NCI-H82 (cell line): ENCODE measurements at regions not wholly inside any gene's neighbourhood (a gene's known extent, or its start where the extent isn't known, plus 50 kb on each side); places are given as distances from the start of the nearest gene placed in this dataset.
"Not testable (repeated sequence)": the region's sequence is repeated elsewhere in the genome, so short reads cannot be mapped to it uniquely, and the experiment has no call there.

ENCODE experiments used
- DNase-seq: peaks from one replicate; lab custom pipeline; 2025; lab: John Stamatoyannopoulos, UW

DNA sequence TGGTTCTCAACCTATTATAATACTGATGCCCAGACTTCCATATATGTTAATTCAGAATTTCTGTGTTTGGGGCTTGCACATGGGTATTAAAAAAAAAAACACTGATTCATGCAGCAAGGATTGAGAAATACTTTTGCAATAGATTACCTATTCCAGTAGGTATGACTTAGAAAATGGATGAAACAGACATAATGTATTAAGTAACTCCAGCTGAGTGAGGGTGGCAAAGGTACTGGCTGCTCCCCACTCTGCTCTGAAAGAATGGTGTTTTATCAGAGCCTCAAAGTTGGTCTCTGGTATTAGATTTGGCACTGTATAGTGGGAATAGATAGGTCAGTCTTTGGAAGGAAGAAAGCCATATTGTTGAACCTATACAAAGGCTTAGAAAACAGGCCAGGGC, 234.3 kb upstream of the FOLH1 start:
- no peak for DNase-seq

DNA sequence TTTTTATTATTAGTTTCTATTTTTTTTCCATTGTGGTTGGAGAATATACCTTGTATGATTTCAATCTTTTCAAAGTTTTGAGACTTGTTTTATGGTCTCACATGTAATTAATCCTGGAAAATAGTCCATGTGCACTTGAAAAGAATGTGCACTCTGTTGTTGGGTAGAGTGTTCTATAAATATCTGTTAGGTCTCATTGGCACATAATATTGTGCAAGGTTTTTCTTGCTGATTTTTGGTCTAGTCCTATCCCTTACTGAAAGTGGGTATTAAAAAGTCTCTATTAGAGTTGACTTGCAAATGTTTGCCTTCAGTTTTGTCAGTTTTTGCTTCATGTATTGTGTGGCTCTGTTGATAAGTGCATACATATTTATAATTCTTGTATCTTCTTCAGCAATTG, 231.5 kb upstream of the FOLH1 start:
- not testable (repeated sequence) for DNase-seq

DNA sequence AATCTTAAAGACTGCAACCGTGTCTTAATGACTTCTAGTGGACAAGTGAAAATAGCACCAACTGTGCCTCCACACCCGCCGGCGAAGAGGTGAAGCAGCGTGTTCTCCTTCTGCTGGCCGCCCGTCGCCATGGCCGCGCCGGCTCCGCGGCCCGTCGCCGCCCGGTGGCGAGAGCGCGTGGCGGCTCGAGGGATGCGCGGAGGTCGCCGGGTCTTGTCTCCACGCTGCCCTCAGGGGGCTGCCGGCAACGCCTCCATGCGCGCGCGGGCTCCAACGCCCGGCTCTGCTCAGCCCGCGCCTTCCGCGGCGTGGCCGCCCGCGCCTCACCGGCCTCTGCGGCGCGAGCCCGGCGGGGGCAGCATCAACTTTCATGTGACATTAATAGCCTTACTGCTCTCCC, 225.9 kb upstream of the FOLH1 start:
- not testable (repeated sequence) for DNase-seq

DNA sequence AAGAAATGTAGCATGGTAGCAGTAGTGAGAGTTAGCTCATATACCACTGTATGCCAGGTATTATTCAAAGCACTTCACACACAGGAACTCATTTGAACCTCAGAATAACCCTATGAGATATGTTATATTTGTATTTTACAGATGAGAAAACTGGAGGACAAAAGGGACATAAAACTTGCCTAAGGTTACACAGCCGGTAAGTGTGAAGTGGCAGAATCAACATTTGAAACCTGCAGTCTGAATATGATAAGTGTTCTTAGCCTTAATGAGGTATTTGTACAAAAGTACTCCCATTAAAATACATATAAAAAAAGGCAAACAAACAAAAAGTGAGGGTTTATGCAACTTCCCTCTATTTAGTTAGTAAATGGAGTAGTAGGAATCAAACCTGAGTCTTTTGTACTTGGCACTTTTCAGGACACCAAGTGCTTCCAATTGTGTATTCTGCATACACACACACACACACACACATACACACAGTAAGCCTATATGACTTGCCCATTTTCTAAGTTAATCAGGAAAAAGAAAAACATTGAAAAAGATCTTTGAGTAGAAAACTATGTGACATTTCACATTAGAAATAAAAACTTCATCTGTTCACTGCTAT, 223.9 kb upstream of the FOLH1 start:
- no peak for DNase-seq

DNA sequence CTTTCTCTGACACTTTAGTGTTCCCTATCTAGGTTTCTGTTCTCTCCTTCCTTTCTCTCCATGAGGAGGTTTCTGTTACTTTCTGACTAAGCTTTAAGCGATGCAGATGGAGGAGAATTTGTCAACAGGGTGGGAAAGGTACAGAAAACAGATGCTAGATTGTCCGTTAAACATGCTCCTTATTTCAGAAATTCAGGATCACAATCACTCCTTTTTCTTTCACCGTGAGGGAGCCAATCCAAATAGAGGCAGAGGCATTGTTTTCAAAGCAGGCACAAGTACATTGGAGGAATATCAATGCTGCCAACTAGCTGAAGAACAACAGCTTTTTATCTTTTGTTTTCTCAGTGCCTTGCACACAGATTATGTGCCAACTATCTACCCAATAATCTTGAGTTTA, 215.7 kb upstream of the FOLH1 start:
- DNase-seq: no peak

DNA sequence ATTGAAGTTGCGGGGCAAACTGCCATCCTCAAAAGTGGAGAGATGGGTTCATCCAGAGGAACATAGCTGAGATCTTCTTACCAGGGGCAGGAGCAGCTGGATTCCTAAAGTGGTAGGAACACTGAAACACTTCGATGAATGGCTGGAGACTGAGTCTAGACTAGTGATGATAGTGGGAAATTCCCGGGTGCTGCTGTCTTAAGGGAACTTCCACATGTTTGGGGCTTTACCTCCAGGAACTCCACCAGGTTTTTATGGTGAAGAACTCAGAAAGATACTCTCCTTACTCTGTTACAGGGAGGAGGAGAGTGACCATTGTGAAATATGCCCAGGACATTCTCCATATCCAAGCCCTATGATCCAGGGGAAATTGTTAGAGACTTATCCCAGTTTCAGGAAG, 210.5 kb upstream of the FOLH1 start:
- DNase-seq: not testable (repeated sequence)

DNA sequence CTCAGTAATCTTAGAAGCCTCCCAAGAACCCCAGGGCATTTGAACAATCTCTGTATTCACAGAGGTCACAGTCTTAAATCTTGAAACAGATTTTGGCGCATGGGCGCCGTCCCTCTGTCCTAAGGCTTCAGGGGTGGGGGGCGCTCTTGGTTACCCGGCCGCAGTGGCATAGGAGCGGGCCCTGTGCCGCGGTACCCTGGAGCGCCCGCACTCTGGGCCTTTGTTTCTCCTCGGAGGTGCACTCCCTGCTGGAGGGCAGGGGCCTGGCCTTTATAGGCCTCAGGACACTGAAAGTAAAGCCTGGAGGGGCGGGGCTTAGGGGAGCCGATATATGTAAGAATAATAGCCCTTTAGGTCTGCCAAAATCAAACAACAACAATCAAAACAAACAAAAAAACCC, 197.3 kb upstream of the FOLH1 start:
- DNase-seq: no peak

DNA sequence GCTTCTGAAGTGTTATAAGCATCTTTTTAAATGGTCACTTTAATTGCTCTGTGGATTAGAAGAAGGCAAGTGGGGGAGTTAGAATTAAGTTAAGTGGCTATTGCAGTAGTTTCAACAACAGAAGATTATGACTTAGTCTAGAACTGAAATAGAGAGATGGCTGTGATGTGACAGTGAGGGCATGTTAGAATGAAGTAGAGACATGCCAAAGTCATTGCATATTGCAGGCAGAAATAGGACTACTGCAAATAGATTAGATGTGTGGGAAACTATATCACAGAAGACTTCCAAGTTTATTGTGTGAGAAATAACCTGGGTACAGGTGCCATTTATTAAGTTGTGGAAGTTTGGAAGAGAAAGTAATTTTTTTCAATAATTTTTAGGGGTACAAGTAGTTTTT, 187.4 kb upstream of the FOLH1 start:
- DNase-seq: not testable (repeated sequence)

DNA sequence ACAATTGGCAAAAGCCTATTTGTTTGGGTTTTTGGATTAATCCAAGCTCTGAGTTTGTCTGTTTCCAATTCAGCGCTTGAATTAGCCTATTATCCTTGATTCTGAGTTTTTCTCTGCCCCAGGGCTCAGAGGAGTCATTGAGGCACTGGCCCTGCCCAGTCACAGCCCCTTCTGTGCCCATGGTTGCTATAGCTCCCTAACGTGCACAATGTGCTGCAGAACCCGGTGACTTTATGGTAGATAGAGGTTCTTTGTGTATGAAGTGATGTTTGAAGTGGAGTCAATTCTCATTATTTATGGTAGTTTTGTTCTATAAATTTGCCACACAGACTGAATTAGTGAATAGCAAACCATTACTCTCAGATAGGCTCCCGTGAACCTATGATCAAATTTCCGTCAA, 182.0 kb upstream of the FOLH1 start:
- not testable (repeated sequence) for DNase-seq

DNA sequence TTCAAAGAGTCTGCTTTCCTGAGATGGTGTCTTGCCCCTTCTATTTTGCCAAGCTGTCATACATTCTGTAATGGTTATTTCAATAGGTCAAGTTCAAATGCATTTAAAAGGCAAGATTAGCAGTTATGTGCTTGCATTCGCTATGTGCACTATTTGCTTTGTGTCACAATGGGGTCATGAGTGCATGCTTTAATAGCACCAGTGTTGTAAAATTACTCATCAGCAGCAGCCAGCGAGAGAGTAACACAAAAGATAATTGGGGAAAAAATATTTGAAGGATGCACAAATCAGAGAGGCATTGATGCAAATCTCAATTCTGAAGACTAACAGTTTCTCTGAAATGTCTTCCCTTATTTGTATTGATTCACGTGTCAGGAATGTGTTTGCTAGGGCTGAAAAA, 180.7 kb upstream of the FOLH1 start:
- DNase-seq: not testable (repeated sequence)

DNA sequence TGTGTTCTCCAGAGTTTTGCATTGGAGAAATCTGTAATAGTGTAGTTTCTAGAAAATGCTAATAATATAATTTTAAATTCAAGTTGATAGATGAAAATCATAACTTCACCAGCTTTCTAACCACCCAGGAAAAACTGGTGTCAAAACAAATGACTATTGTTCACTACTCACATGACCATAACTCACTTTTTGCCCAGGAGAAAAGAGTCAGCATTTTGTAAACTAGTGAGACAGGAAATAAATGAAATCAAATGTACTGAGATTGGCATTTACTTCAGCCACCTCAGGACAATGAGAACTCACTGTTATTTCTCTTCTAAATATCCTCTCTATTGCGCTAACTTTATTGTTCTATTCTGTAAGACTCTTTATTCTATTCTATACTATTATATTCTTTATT, 176.0 kb upstream of the FOLH1 start:
- DNase-seq: not testable (repeated sequence)

DNA sequence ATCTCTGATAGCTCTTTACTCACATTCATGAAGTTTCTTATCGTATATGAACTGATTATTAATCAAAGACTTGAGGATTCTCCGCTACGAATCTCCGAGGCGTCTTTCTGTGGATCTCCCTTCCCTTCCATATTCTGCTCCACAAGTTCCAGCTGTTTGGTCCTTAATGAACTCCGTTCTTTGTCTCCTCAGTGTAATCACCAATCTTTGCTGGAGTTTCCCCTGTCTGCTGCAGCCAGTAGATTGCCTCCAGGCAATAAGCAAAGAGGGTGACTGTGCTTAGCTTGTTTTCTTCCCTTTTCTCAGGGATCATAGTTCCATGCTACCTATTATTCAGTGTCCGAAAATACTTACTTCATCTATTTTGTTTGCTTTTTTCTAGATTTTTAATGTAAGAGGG, 169.6 kb upstream of the FOLH1 start:
- DNase-seq: no peak

DNA sequence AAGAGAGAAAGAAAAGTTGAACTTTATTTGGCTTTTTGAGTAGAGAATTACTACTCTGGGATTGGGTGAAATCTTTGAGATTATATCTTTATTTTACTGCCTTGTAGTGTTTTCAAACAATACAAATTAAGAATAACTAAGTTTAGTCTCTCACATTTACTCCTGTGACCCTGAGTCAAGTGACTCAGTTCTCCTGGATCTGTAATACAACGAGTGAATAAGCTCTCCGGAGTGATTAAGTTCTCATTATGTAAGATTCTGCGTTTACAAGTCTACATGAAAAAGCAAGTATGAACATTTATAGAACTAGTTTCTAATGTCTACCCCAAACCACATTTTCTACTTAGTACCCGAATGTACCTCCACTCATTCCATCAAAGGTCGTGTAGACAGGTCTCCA, 165.5 kb upstream of the FOLH1 start:
- DNase-seq: not testable (repeated sequence)

DNA sequence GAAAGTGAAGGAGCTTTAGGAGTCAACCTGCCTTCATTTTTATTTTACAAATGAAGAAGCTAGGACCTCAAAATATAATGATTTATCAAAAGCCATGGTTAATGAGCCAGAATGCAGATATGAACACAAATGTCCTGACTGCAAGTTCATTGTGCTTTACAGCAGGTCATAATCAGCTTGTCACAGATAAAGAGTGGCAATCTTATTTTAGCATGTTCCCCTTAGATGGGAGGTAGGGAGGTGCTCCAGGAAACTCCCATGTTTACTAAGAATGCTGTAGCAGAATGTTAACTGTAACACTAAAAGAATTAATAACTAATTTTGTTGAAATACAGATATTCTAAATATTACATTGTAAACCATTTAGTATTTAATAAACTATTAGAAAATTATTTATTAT, 165.0 kb upstream of the FOLH1 start:
- peak; percentile 7 for DNase-seq

DNA sequence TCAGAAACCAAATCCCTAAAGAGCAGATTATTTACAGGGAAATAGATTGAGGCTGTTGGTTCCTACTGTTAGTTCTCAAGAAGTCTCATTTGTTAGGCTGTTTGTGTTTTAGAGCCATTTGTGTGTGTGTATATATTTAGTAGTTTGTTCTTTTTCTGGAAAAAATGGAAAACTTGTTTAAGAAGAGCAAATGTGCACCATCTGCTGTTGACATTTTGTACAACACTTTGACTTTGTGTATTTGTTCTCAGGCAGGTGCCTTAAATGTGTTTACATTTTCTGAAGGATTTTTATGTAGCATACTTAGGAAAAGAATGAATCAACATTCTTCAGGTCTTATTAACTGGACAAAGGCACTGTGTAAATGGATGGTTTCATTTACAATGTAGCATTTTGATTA, 163.7 kb upstream of the FOLH1 start:
- peak; percentile 1 for DNase-seq

DNA sequence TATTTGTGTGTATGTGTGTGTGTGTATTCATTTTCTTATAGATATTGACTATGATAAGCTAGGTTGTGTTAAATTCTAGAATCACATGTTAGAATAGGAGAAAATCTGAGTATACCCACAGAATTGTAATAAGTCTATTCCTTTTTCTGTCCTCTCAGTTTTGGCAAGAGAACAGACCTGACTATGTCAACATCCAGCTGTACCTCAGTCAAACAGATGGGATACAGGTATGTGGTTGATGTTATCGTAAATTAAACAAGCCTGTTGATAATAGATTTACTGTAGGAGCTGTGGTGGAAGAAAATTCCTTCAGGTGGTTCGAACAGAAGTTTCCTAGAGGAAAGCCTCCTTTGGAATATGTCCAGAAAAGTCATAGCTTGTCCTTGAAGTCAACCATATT, 160.2 kb upstream of the FOLH1 start:
- not testable (repeated sequence) for DNase-seq

DNA sequence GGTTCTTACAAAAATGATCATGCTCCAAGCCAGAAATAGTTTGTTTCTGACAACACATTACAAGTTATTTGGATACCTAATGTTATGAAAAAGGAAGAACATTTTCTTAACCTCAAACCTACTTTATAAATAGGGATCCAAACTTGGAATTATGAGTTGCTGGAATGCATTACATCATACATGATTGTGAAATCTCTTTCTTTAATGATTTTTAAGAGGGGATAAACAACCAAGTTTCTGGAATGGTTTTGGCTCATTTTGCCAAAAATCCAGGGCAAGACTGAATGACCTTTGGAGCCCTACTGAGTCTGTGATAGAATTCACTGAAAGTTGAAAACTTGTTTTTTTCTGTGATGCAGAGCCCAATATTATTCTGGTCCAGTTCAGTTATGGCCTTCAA, 157.0 kb upstream of the FOLH1 start:
- DNase-seq: not testable (repeated sequence)

DNA sequence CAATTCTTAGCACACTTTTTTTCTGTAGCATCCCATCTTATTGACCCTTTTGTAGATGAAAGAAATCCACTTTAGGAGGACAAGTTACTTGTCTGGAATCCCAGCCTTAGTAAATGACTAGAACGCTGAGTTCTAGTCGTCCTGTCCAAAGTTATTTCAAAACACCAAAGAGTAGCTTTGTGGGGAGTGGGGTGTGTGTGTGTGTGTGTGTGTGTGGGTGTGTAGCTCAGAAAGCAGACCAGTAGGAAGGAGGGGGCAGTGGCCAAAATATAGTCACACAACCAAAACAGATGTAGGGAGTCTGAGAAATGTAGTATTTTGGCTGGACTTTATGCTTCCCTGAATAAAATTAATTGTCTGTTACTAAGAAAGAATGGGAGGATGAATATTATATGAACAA, 154.6 kb upstream of the FOLH1 start:
- DNase-seq: not testable (repeated sequence)

DNA sequence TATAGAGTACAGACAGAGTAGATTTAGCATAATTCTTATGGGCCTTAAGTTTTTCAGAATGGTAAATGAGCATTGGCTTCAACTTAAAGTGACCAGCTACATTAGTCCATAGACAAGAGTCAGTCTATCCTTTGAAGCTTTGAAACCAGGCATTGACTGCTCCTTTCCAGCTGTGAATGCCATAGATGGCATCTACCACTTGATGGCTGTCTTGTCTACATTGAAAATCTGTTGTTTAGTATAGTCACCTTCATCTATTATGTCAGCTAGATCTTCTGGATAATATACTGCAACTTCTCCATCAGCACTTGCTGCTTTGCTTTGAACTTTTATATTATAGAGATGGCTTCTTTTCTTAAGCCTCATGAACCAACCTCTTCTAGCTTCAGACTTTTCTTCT, 146.1 kb upstream of the FOLH1 start:
- not testable (repeated sequence) for DNase-seq

DNA sequence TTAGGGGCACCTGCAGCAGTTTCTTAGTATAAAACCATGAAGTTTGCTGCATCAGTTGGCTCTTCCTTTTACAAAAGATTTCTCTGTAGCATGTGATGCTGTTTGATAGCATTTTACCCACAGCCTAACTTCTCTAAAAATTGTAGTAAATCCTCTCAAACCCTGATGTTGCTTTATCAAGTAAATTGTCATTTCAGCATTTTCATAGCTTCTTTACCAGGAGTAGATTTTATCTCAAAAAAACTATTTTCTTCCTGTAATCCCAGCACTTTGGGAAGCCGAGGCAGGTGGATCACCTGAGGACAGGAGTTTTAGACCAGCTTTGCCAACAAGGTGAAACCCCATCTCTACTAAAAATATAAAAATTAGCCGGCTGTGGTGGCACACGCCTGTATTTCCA, 144.5 kb upstream of the FOLH1 start:
- not testable (repeated sequence) for DNase-seq

DNA sequence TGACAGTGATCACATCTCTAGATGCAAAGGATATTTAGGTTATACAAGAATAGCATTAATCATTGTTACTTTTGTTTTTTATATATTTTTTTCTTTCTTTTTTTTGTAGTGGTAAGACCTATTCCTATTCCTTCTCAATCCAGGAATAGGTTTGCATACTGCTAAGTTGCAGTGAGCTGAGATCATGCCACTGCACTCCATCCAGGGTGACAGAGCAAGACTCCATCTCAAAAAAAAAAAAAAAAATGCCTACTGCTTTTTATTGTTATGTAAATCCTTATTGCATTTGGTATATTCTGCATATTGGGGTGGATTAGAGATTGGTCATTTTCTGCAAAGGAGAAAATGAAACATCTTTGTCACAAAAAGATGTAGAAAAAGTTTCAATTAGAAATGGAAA, 138.2 kb upstream of the FOLH1 start:
- DNase-seq: not testable (repeated sequence)

DNA sequence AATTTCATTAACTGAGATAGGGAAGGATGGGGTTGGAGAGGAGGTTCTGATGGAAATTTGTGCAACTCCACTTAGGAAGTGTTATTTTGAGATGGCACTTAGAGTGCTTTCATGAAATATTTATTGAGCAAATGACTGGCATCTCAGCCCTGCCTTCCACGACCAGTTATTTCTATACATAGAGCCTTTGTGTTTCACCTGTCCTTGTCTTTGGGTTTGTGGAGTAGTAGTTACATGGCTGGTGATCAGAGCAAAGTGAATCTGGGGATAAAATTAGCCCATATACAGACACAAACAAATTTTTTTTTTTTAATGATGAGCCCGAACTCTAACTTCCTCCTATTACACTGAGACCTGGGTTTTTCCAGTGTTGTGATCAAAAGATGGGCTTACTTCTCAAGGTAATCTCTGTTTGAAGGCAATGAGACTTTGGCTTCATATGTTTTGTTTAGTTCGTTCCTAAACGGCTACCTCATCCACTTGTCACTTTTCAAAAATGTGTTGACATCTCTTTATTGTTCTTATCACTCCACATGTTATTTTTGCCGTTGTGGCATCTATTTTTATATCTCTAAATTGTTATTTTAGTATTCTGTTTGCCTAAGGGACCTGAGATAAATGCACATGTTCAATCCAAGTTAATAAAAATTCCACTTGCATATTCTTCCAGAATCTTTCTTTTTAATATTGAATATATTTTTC, 120.2 kb upstream of the FOLH1 start:
- not testable (repeated sequence) for DNase-seq

DNA sequence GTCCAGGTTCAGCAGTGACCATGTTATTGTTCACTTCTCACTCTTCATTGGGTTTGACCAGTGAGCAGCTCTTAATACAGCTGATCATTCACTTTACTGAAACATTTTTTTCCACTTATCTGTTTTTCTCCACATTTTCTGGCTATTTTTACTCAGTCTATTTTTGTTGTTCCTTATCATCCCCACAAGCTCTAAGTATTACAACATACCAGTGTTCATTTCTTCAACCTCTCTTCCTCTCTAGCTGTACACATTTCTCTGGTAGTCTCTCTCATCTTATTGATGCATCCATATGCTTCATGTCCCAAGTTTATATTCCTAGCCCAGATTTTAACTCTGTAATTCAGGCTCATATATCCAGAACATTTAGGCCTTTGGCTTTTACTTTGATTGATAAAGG, 119.4 kb upstream of the FOLH1 start:
- DNase-seq: not testable (repeated sequence)

DNA sequence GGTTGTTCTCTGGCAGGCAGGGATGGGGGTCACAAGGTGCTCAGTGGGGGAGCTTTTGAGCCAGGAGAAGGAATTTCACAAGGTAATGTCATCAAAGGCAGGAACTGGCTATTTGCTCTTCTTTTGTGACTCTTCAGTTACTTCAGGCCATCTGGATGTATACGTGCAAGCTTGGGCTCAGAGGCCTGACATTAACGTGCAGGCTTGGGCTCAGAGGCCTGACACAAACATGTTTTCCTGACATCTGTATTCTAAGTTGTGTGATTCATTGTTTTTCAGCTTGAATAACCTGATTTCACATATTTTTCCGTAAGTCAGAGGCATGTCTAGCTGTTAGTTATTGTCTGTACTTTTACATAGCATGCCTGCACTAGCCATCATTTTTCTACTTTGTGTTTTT, 118.2 kb upstream of the FOLH1 start:
- peak; percentile 69 for DNase-seq
